ENCODE measurements at regions not wholly inside any gene's neighbourhood (a gene's known extent, or its start where the extent isn't known, plus 50 kb on each side); places are given as distances from the start of the nearest gene placed in this dataset.

DNA sequence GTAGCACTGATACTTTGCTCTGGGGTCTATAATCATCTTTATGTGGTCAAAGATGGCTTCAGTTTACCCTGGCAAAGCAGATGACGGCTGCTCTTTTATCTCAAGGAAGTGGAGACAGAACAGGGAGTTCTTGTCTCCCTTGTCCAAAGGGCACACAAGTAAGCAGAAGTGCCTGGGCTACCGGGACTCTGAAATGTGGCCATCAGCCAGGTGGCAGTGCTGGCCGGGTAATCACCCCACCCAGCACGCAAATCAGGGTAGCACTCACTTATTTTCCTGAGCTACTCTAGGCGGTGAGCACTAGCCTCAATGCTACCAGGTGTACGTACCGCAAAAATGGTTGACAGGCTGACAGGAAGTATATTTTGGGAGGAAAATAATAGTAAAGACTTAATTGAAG lies 119.7 kb upstream of the ETAA1 start:
- no peaks in the 10 kb centered on the region for H3K9me3 ChIP-seq (ENCODE audit: insufficient read depth, low read depth)
- no peak for TF ChIP-seq EZH2 (IDR thresholded peaks at IDR 0.05; ENCODE audit: low read depth)
- TF ChIP-seq, protein P1, sequence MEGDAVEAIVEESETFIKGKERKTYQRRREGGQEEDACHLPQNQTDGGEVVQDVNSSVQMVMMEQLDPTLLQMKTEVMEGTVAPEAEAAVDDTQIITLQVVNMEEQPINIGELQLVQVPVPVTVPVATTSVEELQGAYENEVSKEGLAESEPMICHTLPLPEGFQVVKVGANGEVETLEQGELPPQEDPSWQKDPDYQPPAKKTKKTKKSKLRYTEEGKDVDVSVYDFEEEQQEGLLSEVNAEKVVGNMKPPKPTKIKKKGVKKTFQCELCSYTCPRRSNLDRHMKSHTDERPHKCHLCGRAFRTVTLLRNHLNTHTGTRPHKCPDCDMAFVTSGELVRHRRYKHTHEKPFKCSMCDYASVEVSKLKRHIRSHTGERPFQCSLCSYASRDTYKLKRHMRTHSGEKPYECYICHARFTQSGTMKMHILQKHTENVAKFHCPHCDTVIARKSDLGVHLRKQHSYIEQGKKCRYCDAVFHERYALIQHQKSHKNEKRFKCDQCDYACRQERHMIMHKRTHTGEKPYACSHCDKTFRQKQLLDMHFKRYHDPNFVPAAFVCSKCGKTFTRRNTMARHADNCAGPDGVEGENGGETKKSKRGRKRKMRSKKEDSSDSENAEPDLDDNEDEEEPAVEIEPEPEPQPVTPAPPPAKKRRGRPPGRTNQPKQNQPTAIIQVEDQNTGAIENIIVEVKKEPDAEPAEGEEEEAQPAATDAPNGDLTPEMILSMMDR (conservative IDR thresholded peaks at IDR 0.05), result no peak
- no peak for DNase-seq
- no peaks in the 10 kb centered on the region for H3K36me3 ChIP-seq (ENCODE audit: low read depth)
- POLR2A ChIA-PET (ENCODE audit: unreplicated experiment), result no interaction called here
- H3F3A ChIP-seq (ENCODE audit: insufficient read depth, low read depth), result no peaks in the 10 kb centered on the region
- intact Hi-C loops (cut with micrococcal nuclease; ENCODE audit: unreplicated experiment), result no loop called here
- no peaks in the 10 kb centered on the region for H3K79me2 ChIP-seq (ENCODE audit: low read depth)
- H3K9me2 ChIP-seq (ENCODE audit: insufficient read depth), result no peaks in the 10 kb centered on the region
- no peak overlapping the region for H3K27ac ChIP-seq
- no TSS peak for BruUV-seq (replicated peaks)
- no peaks in the 10 kb centered on the region for H3K27me3 ChIP-seq (ENCODE audit: insufficient read depth, low read depth)
- no peak overlapping the region for H3K4me2 ChIP-seq
- H3K4me3 ChIP-seq, result no peak overlapping the region
- no peak overlapping the region for H2AFZ ChIP-seq
- H3K4me1 ChIP-seq (replicated peaks; ENCODE audit: insufficient read depth), result no peaks in the 10 kb centered on the region
- CTCF ChIA-PET, result no interaction called here
- no peaks in the 10 kb centered on the region for H4K20me1 ChIP-seq (ENCODE audit: insufficient read depth)

GRCh38 chr2:67281101-67281500 lies 116.0 kb upstream of the ETAA1 start:
- Histone ChIP-seq H3K4me2 (no peak overlapping the region), H2AFZ (no peak overlapping the region), H4K20me1 (ENCODE audit: insufficient read depth) (no peaks in the 10 kb centered on the region), H3K36me3 (ENCODE audit: low read depth) (no peaks in the 10 kb centered on the region), H3K9me3 (ENCODE audit: insufficient read depth, low read depth) (no peaks in the 10 kb centered on the region), H3K4me3 (no peak overlapping the region), H3K27ac (no peak overlapping the region), H3K79me2 (ENCODE audit: low read depth) (no peaks in the 10 kb centered on the region), H3K4me1 (replicated peaks; ENCODE audit: insufficient read depth) (no peaks in the 10 kb centered on the region), H3K27me3 (ENCODE audit: insufficient read depth, low read depth) (no peaks in the 10 kb centered on the region), H3F3A (ENCODE audit: insufficient read depth, low read depth) (no peaks in the 10 kb centered on the region), H3K9me2 (ENCODE audit: insufficient read depth) (no peaks in the 10 kb centered on the region)
- no peak for DNase-seq
- CTCF ChIA-PET, result no interaction called here
- TF ChIP-seq, protein P1 (conservative IDR thresholded peaks at IDR 0.05), result no peak
- TF ChIP-seq EZH2 (IDR thresholded peaks at IDR 0.05; ENCODE audit: low read depth), result no peak
- intact Hi-C loops (cut with micrococcal nuclease; ENCODE audit: unreplicated experiment), result no loop called here
- no TSS peak for BruUV-seq (replicated peaks)
- POLR2A ChIA-PET (ENCODE audit: unreplicated experiment), result no interaction called here

DNA sequence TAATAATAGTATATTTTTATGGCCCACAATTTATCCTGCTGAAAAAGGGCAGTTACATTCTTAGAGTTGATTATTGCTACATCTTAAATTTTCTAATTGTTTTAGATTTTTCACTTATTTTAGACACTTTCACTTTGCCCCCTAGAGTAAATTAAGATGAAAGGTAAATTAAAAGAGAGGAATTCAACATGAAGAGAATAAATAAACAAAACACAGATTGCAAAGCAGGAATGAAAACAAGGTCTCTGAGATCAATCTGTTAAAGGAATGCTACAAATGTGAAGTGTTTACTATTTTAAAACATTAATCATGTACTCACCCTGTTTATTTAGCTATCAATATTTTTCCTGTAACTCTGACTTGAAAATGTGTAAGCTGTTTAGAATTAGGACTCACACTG lies 113.5 kb upstream of the ETAA1 start:
- intact Hi-C loops (cut with micrococcal nuclease; ENCODE audit: unreplicated experiment), result no loop called here
- Histone ChIP-seq H3K4me2 (no peak overlapping the region), H3K27me3 (ENCODE audit: insufficient read depth, low read depth) (no peaks in the 10 kb centered on the region), H3K79me2 (ENCODE audit: low read depth) (no peaks in the 10 kb centered on the region), H3K27ac (no peak overlapping the region), H3K4me3 (no peak overlapping the region), H3K9me2 (ENCODE audit: insufficient read depth) (no peaks in the 10 kb centered on the region), H3F3A (ENCODE audit: insufficient read depth, low read depth) (peaks cover 4% of the 10 kb centered on the region; the same call in 1 of the 2 replicates), H3K4me1 (replicated peaks; ENCODE audit: insufficient read depth) (peaks cover 8% of the 10 kb centered on the region), H4K20me1 (ENCODE audit: insufficient read depth) (no peaks in the 10 kb centered on the region), H2AFZ (no peak overlapping the region), H3K36me3 (ENCODE audit: low read depth) (no peaks in the 10 kb centered on the region), H3K9me3 (ENCODE audit: insufficient read depth, low read depth) (peaks cover under 1% of the 10 kb centered on the region; the same call in 1 of the 2 replicates)
- BruUV-seq (replicated peaks), result no TSS peak
- no peak for DNase-seq
- TF ChIP-seq, protein P1 (conservative IDR thresholded peaks at IDR 0.05), result no peak
- TF ChIP-seq EZH2 (IDR thresholded peaks at IDR 0.05; ENCODE audit: low read depth), result no peak
- ChIA-PET CTCF (no interaction called here), POLR2A (ENCODE audit: unreplicated experiment) (interaction anchor here (0.6 kb wide), 1 partner anchor 11 kb away, joined by 4 read pairs; no protein-coding TSS in a partner anchor)
